Pancreas (tissue), 10 donors: ENCODE measurements at regions not wholly inside any gene's neighbourhood (a gene's known extent, or its start where the extent isn't known, plus 50 kb on each side); places are given as distances from the start of the nearest gene placed in this dataset.

ENCODE experiments used
- ATAC-seq, 4 donors: fragments of 200-7000 bp; cut with Tn5 transposase; one replicate each; pipeline versions ENCODE4 v1.8.0 to v1.9.1; 2020; ENCODE audit warnings: mild to moderate bottlenecking in 4 of 4, moderate library complexity in 4 of 4
- DNase-seq, 6 donors: peaks; one replicate each; pipeline ENCODE4 v3.0.0-alpha.2; 2020
- FAIRE-seq: peaks from 2 replicates; lab custom pipeline; 2012; peaks lifted over from hg19 to GRCh38; lab: Jason Lieb, UNC
- H3K27ac ChIP-seq, 4 donors: fragments of 200-600 bp; sonication (generic); 1 replicate in 3 of 4; 2 replicates in 1 of 4; pipeline versions ENCODE4 v1.5.0 to v1.8.0; 2020
- H3K27me3 ChIP-seq, 4 donors: fragments of 200-600 bp; one replicate each; pipeline ENCODE4 v1.8.0; 2021
- H3K36me3 ChIP-seq, 3 donors: fragments of 200-600 bp; sonication (generic) in 1 of 3; one replicate each; pipeline versions ENCODE4 v1.5.0 to v1.8.0; 2020 to 2021
- H3K4me1 ChIP-seq, 3 donors: fragments of 200-600 bp; one replicate each; pipeline ENCODE4 v1.8.0; 2021
- H3K4me3 ChIP-seq, 4 donors: fragments of 200-600 bp; sonication (generic) in 2 of 4; one replicate each; pipeline versions ENCODE4 v1.5.0 to v1.8.0; 2020 to 2021
- H3K9me3 ChIP-seq, 4 donors: fragments of 200-600 bp; one replicate each; pipeline ENCODE4 v1.8.0; 2021
- WGBS, 2 donors: extraction: QIAGEN DNeasy Blood & Tissue Kit; methylation state at CpG; one replicate each; pipeline ENCODE4 v1.1.7; 2013; 5-methylcytosine and 5-hydroxymethylcytosine counted together
- intact Hi-C, 3 donors: fragments of 100-400 bp; cut with DNase I; formaldehyde crosslinking; loops; one replicate each; pipeline versions ENCODE4 v1.11.1 to v1.14.2; 2022
- TF ChIP-seq, protein P1 (sequence below), 4 donors: fragments of 200-600 bp; sonication (generic) in 3 of 4; IDR thresholded peaks; one replicate each; pipeline versions ENCODE4 v1.5.0 to v1.8.0; 2021; ENCODE audit warnings: antibody characterized with exemption in 4 of 4
- donor health status: healthy with polysubstance abuse.
- donor health status: DM: no; HTN: no; CAD: no; lungs with moderate emphysema.
- donor health status: DM: no; HTN: no; CAD: no.
- donor health status: control.
- donor health status: control.
- donor health status: Bipolar disorder and iron deficiency.
- donor health status: DM: yes; HTN: yes; CAD: no.
- donor health status: DM: no; HTN: no; CAD: no.
- donor health status: DM: no; HTN: no; CAD: no.
- donor health status: DM: yes; HTN: yes; CAD: no.

GRCh38 chr1:14474856-14475255, 123.6 kb upstream of the KAZN start:
- no peak for DNase-seq
- FAIRE-seq, result no peak
- TF ChIP-seq, protein P1, sequence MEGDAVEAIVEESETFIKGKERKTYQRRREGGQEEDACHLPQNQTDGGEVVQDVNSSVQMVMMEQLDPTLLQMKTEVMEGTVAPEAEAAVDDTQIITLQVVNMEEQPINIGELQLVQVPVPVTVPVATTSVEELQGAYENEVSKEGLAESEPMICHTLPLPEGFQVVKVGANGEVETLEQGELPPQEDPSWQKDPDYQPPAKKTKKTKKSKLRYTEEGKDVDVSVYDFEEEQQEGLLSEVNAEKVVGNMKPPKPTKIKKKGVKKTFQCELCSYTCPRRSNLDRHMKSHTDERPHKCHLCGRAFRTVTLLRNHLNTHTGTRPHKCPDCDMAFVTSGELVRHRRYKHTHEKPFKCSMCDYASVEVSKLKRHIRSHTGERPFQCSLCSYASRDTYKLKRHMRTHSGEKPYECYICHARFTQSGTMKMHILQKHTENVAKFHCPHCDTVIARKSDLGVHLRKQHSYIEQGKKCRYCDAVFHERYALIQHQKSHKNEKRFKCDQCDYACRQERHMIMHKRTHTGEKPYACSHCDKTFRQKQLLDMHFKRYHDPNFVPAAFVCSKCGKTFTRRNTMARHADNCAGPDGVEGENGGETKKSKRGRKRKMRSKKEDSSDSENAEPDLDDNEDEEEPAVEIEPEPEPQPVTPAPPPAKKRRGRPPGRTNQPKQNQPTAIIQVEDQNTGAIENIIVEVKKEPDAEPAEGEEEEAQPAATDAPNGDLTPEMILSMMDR (IDR thresholded peaks at IDR 0.05), result no peak
- WGBS, 2 donors, result 72 to 76% methylated on average over 1 of the region's 1 CpG
- Histone ChIP-seq H3K4me1 (no peaks in the 10 kb centered on the region), H3K27ac (no peak overlapping the region), H3K36me3 (no peaks in the 10 kb centered on the region), H3K9me3 (no peaks in the 10 kb centered on the region), H3K27me3 (no peaks in the 10 kb centered on the region), H3K4me3 (no peak overlapping the region)
- no peak for ATAC-seq
- intact Hi-C loops, result no loop called here

DNA sequence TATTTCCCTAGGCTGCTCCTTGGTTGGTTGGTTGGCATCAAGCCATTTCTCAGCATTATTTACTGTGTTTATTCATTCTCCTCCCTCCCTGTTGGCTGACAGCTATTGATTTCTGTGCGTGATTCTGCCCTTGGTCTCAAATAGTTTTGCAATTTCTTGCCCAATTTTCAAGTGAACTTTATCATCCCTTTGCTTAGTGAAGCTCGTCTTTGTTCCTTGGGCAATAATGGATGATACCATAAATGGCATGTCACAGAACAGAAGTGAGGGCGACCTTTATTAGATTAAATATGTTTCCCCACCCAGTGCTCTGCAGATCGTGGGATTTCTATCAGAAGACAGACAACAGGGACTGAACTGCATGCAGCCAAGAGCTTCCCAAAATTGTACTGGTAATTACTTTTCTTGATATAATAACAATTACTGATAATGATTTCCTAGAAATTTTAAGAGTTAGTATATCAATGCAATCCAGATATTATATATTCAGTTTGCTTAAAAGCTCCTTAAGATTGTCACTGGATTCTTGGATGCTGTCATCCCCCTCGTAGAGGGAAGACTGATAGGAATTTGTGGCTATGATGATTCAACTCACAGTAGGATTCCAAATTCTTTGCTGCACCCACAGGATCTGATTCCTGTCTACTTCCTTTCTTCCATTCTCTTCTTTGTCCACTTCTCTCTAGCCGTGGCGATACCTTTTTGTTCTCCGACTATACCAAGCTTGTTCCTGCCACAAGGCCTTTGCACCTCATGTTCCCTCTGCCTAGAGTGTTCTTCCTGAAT, 122.1 kb upstream of the KAZN start:
- intact Hi-C loops, result no loop called here
- WGBS, 2 donors, result 51% methylated on average over 8 of the region's 8 CpGs
- Histone ChIP-seq H3K36me3 (no peaks in the 10 kb centered on the region), H3K27me3 (no peaks in the 10 kb centered on the region), H3K4me3 (no peak overlapping the region), H3K9me3 (no peaks in the 10 kb centered on the region), H3K4me1 (no peaks in the 10 kb centered on the region), H3K27ac (no peak overlapping the region)
- FAIRE-seq, result no peak
- no peak for DNase-seq
- ATAC-seq, result no peak
- TF ChIP-seq, protein P1 (IDR thresholded peaks at IDR 0.05), result no peak

- intact Hi-C loops, result no loop called here
- TF ChIP-seq, protein P1 (IDR thresholded peaks at IDR 0.05), result no peak
- Histone ChIP-seq H3K36me3 (no peaks in the 10 kb centered on the region), H3K9me3 (no peaks in the 10 kb centered on the region), H3K27ac (no peak overlapping the region), H3K27me3 (no peaks in the 10 kb centered on the region), H3K4me3 (no peak overlapping the region), H3K4me1 (no peaks in the 10 kb centered on the region)
- 52 to 67% methylated on average over 2 of the region's 2 CpGs for WGBS, 2 donors
- FAIRE-seq (no peak), ATAC-seq (no peak), DNase-seq (no peak)
These were observed 120.4 kb upstream of the KAZN start for GRCh38 chr1:14478120-14478519.

DNA sequence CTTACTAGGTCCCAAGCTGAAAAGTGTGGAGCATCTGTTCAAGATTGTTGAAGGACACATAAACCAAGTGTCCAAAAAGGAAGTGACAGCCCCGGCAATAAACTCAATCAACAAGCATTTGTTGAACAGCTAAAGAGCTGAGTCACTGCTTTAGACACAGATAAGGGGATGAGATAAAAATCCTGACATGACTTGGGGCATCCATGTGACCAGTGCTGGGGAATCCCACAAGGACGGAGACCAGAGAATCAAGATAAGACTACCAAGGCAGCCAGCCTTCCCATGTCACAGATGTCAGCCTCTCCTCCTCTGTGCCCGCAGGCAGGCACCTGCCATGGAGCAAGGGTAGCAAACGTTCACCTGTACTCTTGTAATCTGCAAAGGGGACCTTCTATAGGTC, 118.6 kb upstream of the KAZN start:
- 50 to 63% methylated on average over 4 of the region's 4 CpGs for WGBS, 2 donors
- H3K9me3 ChIP-seq, result no peaks in the 10 kb centered on the region
- ATAC-seq, result peak in 1 of 4 donors; percentile 56
- no peaks in the 10 kb centered on the region for H3K4me1 ChIP-seq
- H3K4me3 ChIP-seq, result no peak overlapping the region
- TF ChIP-seq, protein P1 (IDR thresholded peaks at IDR 0.05), result no peak
- FAIRE-seq, result no peak
- no peaks in the 10 kb centered on the region for H3K27me3 ChIP-seq
- no peaks in the 10 kb centered on the region for H3K36me3 ChIP-seq
- DNase-seq, result no peak
- no peak overlapping the region for H3K27ac ChIP-seq
- intact Hi-C loops, result no loop called here

DNA sequence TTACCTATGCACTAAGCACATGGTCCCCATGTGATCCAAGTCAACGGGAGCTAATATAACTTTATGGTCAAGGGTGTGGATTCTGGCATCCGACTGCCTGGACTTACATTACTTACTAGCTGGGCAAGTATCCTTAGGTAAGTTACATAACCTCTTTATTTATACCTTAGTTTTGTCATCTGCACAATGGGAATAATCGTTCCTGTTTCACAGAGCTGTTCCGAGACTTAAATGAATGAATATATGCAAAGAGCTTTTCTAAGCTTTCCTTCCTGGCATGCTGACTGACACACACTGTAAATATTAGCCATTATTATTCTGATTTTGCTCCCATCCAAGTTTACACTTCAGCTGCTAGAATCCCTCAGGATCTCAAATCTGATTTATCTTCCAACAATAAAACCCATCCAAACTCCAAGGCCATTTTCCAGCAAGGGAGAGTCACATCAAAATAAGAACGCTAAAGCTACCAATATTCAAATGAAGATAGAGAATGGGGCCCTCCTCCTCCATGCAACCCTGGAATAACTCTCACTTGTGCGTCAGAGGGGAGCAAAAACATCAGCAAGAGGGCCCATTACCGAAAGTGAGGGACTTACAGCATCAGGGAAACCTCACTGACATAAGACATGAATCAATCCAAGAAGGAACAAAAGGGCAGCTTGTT, 115.6 kb upstream of the KAZN start:
- no peaks in the 10 kb centered on the region for H3K27me3 ChIP-seq
- no peaks in the 10 kb centered on the region for H3K36me3 ChIP-seq
- H3K4me3 ChIP-seq, result no peak overlapping the region
- no peak overlapping the region for H3K27ac ChIP-seq
- 66 to 73% methylated on average over 7 of the region's 7 CpGs for WGBS, 2 donors
- FAIRE-seq (no peak), DNase-seq (no peak), ATAC-seq (no peak)
- TF ChIP-seq, protein P1 (IDR thresholded peaks at IDR 0.05), result no peak
- intact Hi-C loops, result no loop called here
- no peaks in the 10 kb centered on the region for H3K4me1 ChIP-seq
- no peaks in the 10 kb centered on the region for H3K9me3 ChIP-seq
